GM18517 (cell line): ENCODE measurements at regions not wholly inside any gene's neighbourhood (a gene's known extent, or its start where the extent isn't known, plus 50 kb on each side); places are given as distances from the start of the nearest gene placed in this dataset.

Experiments used
- ATAC-seq: cut with Tn5 transposase; IDR thresholded peaks from one replicate; pipeline ENCODE4 v1.9.1; 2021; ENCODE audit warnings: mild to moderate bottlenecking, moderate library complexity; ENCODE audit not compliant: unreplicated experiment

DNA sequence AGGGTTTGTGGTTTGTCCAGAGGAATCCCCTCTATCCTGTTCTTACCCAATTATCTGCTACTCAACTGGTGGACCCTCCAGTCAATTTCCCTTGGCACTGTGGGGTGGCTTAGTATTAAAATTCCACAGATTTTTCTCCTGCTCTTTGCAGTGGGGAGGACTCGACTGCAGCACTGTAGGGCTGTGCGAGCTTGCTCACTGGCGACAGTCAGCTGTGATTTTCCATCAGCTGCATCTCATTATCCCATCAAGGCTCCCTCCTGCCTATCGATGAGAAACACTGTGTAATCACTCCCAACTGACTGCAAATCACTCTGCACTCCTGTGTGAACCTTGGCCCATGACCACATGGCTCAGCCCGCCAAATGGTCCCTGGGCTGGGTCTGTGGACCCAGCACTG, 90.5 kb upstream of the MAF start:
- ATAC-seq = no peak

DNA sequence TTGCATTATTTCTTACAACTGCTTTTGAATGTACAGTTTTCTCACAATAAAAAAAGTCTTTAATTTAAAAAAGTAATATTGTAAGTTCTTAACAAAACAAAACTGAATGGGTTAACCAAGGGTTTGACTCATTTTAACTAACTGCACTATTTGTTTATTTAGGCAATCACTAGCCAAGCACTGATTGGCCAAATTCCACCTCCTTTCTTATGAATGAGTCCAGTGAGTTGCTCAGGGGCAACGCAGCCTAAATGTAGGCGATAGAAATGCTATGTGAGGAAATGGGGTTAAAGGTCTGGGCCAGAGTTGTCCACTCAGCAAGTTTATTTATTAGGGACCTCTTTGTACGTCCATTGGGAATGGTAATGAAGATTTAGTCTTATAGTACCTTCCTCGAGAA, 89.6 kb upstream of the MAF start:
- ATAC-seq = no peak

DNA sequence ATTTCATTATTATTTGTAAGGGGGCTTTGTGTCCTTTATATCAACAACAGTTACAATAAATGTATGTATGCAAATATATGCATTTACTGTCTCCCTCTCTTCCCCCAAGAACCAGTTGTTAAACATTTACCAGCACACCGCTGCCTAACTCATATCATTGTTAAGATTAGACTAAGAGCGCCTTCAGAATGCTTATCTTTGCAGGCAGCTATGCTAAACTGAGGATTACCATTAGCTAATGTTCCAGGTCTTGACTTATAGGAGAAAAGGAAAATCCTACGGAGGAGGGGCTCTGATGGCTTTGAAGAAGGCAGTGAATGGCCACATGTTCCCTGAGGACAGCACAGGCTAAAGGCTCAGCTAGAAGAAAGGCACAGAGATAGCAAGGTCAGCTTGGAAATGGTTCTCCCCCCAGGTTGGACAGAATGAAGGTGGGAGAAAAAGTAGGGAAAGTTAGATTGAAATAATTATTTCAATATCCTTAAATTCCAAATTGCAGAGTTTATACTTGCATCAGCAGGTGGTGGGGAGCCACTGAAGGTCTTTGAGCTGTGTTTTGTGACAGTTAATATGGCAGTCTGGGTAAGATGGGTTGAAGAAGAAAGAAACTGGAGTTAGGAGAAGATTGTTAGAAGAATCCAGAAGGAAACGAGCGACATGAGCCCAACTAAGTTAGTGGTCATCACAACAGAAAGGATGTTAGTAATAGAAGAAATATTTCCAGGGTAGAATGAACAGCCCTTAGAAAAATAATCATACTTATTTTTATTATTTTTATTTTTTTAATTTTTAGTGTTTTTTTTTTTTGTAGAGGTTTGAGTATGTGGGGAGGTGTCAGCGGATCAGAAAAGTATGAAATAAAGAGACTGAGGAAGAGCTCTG, 87.0 kb upstream of the MAF start:
- ATAC-seq = no peak

DNA sequence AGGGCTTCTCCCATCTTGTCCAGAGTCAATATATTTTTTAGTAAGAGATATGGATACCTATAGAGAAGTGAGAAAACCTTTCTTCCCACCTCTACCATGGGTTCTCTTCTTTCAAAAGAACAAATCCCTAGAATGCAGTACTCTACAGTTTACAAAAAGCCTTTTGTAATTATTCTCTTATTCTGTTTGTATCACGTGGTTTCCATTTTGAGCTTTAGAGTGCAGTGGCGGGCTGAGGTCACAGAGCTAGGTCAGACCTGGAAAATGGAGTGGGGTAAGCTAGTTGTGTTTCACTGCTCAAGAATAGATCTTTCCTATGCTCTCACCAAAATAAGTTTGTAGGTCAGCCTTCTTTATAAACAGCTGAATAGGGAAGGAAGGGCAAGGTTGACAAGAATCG, 85.3 kb upstream of the MAF start:
- no peak for ATAC-seq

DNA sequence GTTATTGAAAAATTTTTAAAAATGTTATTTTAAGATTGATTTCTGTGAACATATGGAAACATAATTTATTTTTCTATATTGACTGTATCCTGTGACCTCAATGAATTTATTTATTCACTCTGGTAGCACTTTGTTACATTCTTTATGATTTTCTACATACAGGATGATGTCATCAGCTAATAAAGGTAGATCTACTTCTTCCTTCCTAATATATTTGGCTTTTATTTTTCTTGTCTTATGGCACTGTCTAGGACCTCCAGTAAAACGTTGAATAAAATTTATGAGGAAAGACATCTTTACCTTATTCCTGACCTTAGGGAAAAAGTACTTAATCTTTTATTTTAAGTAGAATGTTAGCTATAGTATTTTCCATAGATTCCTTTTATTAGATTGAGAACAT, 78.8 kb upstream of the MAF start:
- no peak for ATAC-seq

DNA sequence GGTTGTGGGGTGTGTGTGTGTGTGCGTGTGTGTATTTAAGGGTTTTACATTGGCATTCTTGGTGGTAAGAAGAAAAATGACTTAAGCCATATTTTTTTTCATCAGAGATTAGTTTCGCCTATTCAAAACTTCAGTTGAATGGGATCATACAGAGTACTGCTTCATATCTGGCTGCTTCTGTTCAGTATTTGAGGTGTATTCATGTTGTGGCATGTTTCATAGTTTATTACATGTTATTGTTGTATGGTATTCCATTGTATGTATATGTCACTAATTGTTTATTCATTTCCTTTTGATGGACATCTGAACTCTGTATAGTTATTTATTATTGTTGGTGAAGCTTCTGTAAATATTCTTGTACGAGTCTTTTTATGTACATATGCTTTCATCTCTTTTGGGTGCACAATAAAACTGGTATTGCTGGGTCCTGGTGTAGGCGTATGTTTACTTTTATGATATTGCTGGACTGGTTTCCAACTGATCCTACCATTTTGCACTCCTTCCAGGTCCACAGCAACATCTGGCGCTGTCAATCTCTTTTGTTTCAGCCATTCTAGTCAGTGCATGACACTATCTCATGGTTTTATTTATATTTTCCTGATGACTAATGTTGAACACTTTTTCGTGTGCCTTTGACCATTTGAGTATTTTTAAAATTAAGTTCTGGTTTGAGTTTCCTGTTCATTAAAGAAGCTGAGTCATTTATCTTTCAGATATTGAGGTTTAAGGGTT, 77.4 kb upstream of the MAF start:
- ATAC-seq = no peak

DNA sequence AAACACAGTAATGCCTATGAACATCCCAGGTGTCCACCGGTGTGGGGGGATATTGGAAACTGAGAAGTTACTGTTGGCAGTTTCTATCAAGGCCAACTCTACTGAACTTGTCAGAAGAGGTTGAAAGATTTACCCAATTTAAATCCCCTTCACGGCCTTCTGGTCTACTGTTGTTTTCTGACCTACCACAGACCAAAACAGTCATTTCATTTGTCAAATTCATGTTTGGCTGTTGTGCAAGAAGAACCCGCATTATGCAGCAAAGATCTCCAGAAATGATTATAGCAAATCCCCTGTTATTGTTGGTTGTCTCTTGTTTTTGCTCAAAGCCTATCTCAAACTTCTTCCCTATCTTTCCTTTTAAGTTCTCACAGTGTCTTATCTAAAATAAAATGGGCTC, 73.1 kb upstream of the MAF start:
- no peak for ATAC-seq

DNA sequence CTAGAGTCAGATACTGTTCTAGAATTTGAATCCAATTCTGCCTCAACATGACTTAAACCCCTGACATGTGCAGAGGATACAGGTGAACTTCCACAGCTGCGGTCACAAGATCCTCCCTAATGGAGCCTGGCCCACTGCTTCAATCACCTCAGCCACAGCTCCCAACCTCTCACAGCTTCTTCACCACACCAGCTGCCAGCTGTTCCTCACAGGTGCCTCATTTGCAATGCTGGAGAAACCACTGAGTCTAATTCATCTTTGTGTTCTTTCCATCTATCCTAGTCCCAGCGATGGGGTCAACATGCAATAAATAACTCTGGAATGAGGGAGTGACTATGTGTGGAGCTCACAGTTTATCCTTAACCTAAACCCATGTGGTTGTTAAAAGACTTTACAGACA, 72.0 kb upstream of the MAF start:
- ATAC-seq = no peak

DNA sequence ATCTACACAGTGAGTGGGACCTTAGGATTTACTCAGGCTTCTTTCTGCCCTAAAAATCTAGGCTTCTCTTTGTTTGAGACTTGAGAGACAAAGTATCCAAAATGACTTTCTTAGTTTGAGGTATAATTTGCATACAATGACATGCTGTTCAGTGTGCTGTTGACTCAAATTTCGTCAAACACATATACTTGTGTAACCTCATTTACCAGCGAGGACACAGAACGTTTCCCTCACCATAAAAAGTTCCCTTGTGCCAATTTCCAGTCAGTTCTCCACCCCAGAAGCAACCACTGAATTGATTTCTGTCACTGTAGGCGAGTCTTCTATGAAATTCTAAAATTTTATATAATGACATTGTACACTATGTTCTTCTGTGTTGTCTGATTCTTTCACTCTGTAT, 68.0 kb upstream of the MAF start:
- no peak for ATAC-seq

DNA sequence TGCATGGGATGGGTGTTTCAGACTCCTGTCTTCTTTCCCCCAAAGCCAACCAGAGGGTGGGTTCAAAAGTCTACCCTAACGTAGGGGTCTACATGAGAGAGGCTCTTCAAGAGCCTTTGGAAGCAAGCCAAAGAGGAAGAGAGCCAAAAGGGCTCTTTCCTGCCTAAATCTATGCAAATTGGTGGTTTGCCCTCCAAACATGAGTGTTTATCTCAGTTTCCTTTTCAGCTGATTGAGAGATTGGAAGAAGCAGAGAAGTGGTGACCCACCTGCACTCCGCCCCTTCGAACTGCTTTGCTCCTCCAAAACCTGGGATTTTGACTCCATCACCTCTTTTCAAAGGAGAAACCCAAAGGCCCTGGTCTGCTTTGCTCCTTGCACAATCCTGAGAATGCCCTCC, 65.4 kb upstream of the MAF start:
- ATAC-seq = no peak

DNA sequence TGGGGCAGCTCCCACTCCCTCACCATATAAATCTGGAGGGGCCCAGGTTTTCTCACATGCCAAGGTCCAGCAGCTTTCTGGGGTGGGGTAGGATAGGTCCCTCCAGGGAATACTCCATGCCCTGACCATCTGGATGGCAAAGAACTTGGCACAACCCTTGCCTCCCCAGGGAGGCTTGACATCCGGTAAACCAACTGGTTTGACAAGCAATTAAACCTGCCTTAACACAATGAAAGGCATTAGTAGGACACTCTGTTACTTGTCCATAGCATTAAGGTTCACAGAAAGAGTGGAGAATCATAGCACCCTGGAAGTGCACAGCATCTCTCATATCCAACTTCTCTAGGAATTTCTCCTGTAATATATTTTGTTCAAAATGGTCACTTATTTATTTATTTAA, 63.9 kb upstream of the MAF start:
- ATAC-seq = no peak

DNA sequence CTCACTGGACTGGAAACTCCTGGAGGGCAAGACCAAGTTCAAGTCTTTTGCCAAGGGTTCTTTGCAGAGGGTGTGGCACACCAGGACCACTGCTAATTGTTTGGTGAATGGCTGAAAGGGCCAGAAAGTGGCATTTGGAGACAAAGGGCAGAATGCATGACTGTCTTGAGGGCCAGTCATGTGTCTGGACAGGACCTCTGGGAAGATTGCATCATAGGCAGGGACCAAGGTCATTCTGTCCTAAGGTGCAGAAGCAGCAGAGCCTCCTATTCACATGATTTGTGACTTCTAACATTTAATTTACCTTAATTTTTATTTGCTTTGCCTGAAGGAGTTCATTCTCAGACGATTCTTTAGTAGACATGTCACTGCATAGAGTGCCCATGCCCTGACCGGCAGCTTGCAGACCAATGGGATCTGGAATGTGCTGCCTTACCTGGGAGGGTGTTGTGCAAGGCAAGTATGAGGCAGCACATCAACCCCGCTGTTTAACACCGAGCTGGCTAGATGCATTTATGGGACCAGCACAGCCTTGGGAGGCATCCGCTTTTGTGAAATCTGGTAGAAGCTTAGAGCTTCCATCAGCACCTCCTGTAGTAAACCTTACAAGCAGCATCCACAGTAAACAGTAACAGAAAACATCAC, 62.3 kb upstream of the MAF start:
- ATAC-seq = no peak

DNA sequence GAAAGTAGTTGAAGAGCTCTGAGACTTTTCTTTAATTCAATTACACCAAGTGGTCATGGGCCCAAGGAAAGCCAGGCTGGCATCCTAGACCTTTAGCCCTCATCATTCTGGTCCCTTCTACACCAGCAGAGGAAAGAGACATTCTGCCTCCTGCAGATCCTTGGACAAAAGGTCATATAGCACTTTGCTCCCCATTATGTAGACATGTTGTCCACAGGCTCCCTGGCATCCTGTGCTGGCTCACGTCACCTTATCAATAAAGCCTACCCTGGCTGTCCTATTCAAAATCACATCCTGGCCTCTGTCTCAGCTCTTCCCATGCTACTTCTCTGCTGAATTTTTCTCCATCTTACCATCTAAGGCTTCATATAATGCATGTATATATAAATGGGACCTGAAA, 61.6 kb upstream of the MAF start:
- no peak for ATAC-seq

DNA sequence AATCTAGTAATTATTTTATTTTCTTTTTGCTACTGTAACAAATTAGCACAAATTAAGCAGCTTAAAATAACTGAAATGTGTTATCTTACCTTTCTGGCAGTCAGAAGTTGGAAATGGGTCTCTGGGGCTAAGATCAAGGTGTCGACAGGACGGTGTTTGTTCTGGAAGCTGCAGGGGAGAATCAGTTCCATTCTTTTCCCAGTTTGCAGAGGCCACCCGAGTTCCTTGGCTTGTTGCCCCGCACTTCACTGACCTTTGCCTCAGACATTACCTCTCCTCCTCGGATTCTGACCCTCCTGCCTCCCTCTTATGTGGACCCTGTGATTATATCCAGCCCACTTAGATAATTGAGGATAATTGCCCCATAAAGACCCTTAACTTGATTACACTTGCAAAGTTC, 61.0 kb upstream of the MAF start:
- ATAC-seq = no peak

DNA sequence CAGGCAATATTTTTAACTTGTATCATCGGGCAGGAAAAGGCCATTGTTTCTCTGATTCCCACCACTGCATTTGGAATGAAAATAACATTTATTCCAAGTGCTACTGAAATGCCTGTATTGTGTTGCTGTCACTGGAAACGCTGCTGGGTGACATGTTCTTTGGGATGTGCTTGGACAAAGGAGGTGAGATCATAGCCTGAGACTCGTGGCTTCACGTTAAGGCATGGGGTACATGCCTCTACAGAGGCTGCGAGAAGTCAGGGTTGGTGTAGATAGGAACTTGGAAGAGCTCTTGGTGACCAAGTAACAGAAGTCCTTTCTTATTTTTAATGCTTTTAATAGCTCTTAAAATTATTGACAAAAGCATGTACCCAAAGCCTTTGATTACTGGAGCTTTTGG, 58.8 kb upstream of the MAF start:
- ATAC-seq = no peak

DNA sequence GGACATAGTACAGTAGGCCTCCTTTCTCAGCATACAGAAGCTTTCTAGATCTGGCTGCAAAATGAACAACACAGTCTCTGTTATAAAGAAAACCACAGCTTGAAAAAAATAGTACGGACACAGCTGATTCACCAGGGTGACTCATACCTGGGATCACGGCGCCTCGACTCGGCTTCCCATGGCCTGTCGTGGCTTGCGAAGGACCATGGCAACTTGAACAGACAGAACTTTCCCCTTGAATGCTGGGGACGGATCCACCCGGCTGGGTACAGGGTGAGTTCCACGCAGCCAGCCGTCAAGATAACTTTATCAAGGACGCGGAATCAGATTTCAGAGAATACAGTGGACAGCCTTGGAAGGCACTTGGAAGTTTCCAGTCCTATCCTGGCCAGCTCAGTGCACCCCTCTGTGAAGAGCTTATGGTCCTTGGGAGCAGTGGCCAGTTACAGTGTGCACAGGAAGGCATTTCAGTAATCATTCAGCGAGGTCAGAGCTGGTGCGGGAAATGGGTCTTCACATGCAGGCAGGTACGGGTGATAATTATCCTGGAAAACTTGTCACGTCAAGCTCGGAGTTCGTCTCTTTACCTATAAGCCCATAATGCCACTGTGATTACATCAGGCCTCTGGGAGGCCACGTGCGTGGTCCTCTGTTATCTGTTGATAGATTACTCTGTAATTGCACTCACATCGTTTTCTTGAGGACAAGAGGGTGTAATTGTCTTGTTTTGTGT, 57.9 kb upstream of the MAF start:
- ATAC-seq = no peak

DNA sequence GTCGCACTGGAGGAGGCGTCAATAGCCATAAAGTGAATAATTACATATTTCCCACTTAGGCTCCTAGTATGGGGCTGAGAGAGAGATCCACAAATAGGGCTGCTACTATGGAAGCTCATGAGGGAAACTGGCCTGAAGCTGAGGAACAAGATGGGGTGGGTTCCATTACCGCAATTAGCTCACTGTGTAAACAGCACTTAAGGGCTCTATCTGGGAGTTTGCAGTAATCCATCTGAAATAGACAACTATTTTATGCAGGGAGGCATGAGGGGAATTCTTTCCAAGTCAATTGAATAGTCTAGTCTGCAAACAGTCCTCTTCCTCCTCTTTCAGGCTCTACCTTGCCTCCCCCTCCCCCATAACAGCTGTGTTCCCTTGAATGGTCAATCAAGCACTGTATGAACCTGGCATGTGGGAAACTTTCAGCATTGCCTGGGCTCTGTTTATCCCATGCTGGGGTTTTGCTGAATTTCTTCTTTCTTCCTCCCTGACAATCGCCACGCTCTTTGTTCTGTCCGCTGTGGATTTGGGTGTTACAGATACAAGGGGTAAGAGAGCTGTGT, 56.1 kb upstream of the MAF start:
- no peak for ATAC-seq

DNA sequence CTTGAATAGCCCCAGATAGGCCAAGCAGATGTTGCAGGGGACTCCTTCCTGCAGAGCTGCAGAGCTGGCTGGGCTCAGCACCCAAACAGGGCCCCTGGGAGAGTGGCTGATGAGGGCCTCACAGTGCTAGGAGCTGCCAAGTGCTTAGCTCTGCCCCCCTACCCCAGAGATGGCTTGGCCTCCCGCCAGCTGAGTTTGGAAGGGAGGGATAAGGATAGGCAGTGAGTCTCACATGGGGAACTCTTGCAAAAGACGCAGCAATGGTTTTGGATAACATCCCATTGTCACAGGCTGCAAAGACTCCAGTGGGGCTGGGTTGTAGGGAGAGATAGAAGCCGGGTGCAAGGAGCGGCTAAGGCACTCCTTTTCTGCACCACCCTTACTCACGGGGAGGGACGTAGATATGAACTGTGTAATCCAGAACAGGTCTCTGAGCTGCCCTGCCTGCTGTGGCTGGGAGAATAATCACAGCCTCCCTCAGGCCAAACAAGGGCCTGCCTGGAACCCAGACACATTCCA, 52.9 kb upstream of the MAF start:
- ATAC-seq = no peak

DNA sequence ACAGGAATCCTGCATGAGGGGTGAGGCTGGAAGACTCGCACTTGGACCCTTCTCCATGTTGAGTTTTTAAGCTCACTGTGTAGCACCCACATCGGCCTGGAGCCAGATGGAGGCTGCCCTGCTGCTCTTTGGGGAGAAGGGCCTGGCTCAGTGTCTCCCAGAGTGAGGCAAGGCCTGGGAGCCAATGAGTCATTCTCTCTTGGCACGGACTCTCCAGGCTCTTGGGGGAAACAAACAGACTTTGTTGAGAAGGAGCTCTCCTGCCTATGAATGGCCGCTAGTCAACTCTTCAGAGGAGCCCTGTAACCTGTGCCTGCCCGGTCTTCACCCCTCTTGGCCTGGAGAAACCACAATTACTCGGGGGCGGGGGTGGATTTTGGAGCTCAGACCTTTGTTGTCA, 50.8 kb upstream of the MAF start:
- no peak for ATAC-seq
